SK-N-SH treated with all-trans-retinoic acid at 6 μM for 48 hours (cell line): ENCODE measurements at regions not wholly inside any gene's neighbourhood (a gene's known extent, or its start where the extent isn't known, plus 50 kb on each side); places are given as distances from the start of the nearest gene placed in this dataset.

Source experiments
- ATAC-seq: fragments of 200-7000 bp; cut with Tn5 transposase; 3 replicates; pipeline ENCODE4 v1.9.1; 2020; ENCODE audit warnings: mild to moderate bottlenecking, moderate library complexity
- ARNTL ChIP-seq: fragments of 450-650 bp; formaldehyde crosslinking; IDR thresholded peaks from 2 replicates; pipeline ENCODE4 v1.5.0; 2020; ENCODE audit warnings: low read depth, mild to moderate bottlenecking, moderate library complexity, borderline replicate concordance
- BACH2 ChIP-seq: fragments of 250-450 bp; sonication (Bioruptor Pico); IDR thresholded peaks from 2 replicates; pipeline ENCODE4 v1.9.0; 2021; ENCODE audit warnings: mild to moderate bottlenecking, borderline replicate concordance
- CREB5 ChIP-seq: fragments of 250-450 bp; sonication (Bioruptor Pico); IDR thresholded peaks from 2 replicates; pipeline ENCODE4 v1.5.1; 2020; ENCODE audit warnings: low read depth, mild to moderate bottlenecking, moderate library complexity
- CSDC2 ChIP-seq: fragments of 250-450 bp; sonication (Bioruptor Pico); IDR thresholded peaks from 2 replicates; pipeline ENCODE4 v1.5.0; 2020; ENCODE audit warnings: mild to moderate bottlenecking, moderate library complexity
- CSRNP3 ChIP-seq: fragments of 250-450 bp; sonication (Bioruptor Pico); IDR thresholded peaks from 2 replicates; pipeline ENCODE4 v1.5.1; 2021; ENCODE audit warnings: mild to moderate bottlenecking, moderate library complexity
- GLIS3 ChIP-seq: fragments of 250-450 bp; sonication (Bioruptor Pico); IDR thresholded peaks from 2 replicates; pipeline ENCODE4 v1.5.0; 2020; ENCODE audit warnings: mild to moderate bottlenecking, moderate library complexity
- ISL1 ChIP-seq: fragments of 250-450 bp; sonication (Bioruptor Pico); IDR thresholded peaks from 2 replicates; pipeline ENCODE4 v2.1.2; 2022; ENCODE audit warnings: mild to moderate bottlenecking, moderate library complexity
- POU6F1 ChIP-seq: fragments of 250-450 bp; sonication (Bioruptor Pico); IDR thresholded peaks from 2 replicates; pipeline ENCODE4 v1.8.0; 2021; ENCODE audit warnings: low read depth, mild to moderate bottlenecking, moderate library complexity, borderline replicate concordance
- PPARA ChIP-seq: fragments of 250-450 bp; sonication (Bioruptor Pico); IDR thresholded peaks from 2 replicates; pipeline ENCODE4 v1.5.0; 2020; ENCODE audit warnings: mild to moderate bottlenecking, borderline replicate concordance
- RARB ChIP-seq: fragments of 250-450 bp; sonication (Bioruptor Pico); IDR thresholded peaks from 2 replicates; pipeline ENCODE4 v1.8.0; 2021; ENCODE audit warnings: mild to moderate bottlenecking, moderate library complexity
- SNAI2 ChIP-seq: fragments of 250-450 bp; sonication (Bioruptor Pico); IDR thresholded peaks from 2 replicates; pipeline ENCODE4 v1.5.0; 2020; ENCODE audit warnings: mild to moderate bottlenecking, moderate library complexity
- TCF4 ChIP-seq: fragments of 250-450 bp; sonication (Bioruptor Pico); IDR thresholded peaks from 2 replicates; pipeline ENCODE4 v1.8.0; 2021; ENCODE audit warnings: mild to moderate bottlenecking, moderate library complexity, borderline replicate concordance
- TOX ChIP-seq: fragments of 250-450 bp; sonication (Bioruptor Pico); IDR thresholded peaks from 2 replicates; pipeline ENCODE4 v1.8.0; 2021; ENCODE audit warnings: mild to moderate bottlenecking, moderate library complexity, borderline replicate concordance
- TSHZ2 ChIP-seq: fragments of 250-450 bp; sonication (Bioruptor Pico); IDR thresholded peaks from 2 replicates; pipeline ENCODE4 v1.5.0; 2020; ENCODE audit warnings: mild to moderate bottlenecking, moderate library complexity
- ZC3H10 ChIP-seq: fragments of 250-450 bp; sonication (Bioruptor Pico); IDR thresholded peaks from 2 replicates; pipeline ENCODE4 v1.5.1; 2021; ENCODE audit warnings: mild to moderate bottlenecking, moderate library complexity
- ZFP3 ChIP-seq: fragments of 250-450 bp; sonication (Bioruptor Pico); IDR thresholded peaks from 2 replicates; pipeline ENCODE4 v1.5.0; 2020; ENCODE audit warnings: mild to moderate bottlenecking, moderate library complexity
- ZFP30 ChIP-seq: fragments of 450-650 bp; formaldehyde crosslinking; IDR thresholded peaks from 2 replicates; pipeline ENCODE4 v1.5.0; 2022; ENCODE audit warnings: mild to moderate bottlenecking, moderate library complexity
- ZNF565 ChIP-seq: fragments of 450-650 bp; formaldehyde crosslinking; conservative IDR thresholded peaks from 2 replicates; pipeline ENCODE4 v1.5.0; 2020; ENCODE audit warnings: low read depth, mild to moderate bottlenecking, moderate library complexity
- ZNF8 ChIP-seq: fragments of 450-650 bp; formaldehyde crosslinking; IDR thresholded peaks from 2 replicates; pipeline ENCODE4 v1.5.0; 2020; ENCODE audit warnings: mild to moderate bottlenecking, moderate library complexity

- TF ChIP-seq CSRNP3 (CRISPR knock-in tag) (no peak), ZFP30 (CRISPR knock-in tag) (no peak)
- TF ChIP-seq, all 23 proteins: peak for 0
Observed at GRCh38 chr6:3638662-3639061, 112.9 kb downstream of the PXDC1 start (continued).

GRCh38 chr6:3636060-3636459 lies 115.5 kb downstream of the PXDC1 start:
- TF ChIP-seq CSRNP3 (CRISPR knock-in tag) (no peak), BACH2 (CRISPR knock-in tag) (no peak)
- ATAC-seq: no peak

- TF ChIP-seq ZNF565 (CRISPR knock-in tag) (no peak), SNAI2 (CRISPR knock-in tag) (no peak), BACH2 (CRISPR knock-in tag) (no peak), GLIS3 (CRISPR knock-in tag) (no peak), ZC3H10 (no peak), TOX (CRISPR knock-in tag) (no peak)
- TF ChIP-seq, all 23 proteins: peak for 0
- ATAC-seq: no peak
Observed at GRCh38 chr6:3635482-3635881, 116.0 kb downstream of the PXDC1 start.

- TF ChIP-seq CREB5: no peak
- no peak for TF ChIP-seq ZNF8
- TF ChIP-seq TOX (CRISPR knock-in tag): no peak
- no peak for TF ChIP-seq PPARA
- TF ChIP-seq TCF4 (CRISPR knock-in tag): no peak
- ATAC-seq: no peak
Observed at GRCh38 chr6:3634280-3634816, 117.2 kb downstream of the PXDC1 start.

GRCh38 chr6:3633711-3634110 lies 117.8 kb downstream of the PXDC1 start:
- ATAC-seq: no peak
- TF ChIP-seq SNAI2 (CRISPR knock-in tag) (no peak), CREB5 (no peak), ZC3H10 (no peak), PPARA (no peak), RARB (CRISPR knock-in tag) (no peak), ZNF8 (no peak), CSDC2 (CRISPR knock-in tag) (no peak), ISL1 (CRISPR knock-in tag) (no peak), ZFP3 (CRISPR knock-in tag) (no peak), ZFP30 (CRISPR knock-in tag) (no peak), POU6F1 (CRISPR knock-in tag) (no peak), BACH2 (CRISPR knock-in tag) (no peak), CSRNP3 (CRISPR knock-in tag) (no peak), TCF4 (CRISPR knock-in tag) (no peak), ARNTL (no peak), TSHZ2 (CRISPR knock-in tag) (no peak), GLIS3 (CRISPR knock-in tag) (no peak)
